Endothelial cell of umbilical vein (primary cell): ENCODE measurements at regions not wholly inside any gene's neighbourhood (a gene's known extent, or its start where the extent isn't known, plus 50 kb on each side); places are given as distances from the start of the nearest gene placed in this dataset.

Experiments used
- BruUV-seq: library from RNA; stranded (reverse); fragments of 400-500 nt; replicated peaks from 2 replicates; lab custom pipeline; 2021; lab: Mats Ljungman, UMichigan
- CTCF ChIA-PET: fragments of 300-600, 350-600 bp; sonication (Branson Sonifier 250); formaldehyde crosslinking; loops from one replicate; lab custom pipeline; 2021; ENCODE audit warnings: antibody characterized with exemption, inconsistent platforms; lab: Charles Lee
- POLR2A ChIA-PET: fragments of 300-600, 350-600 bp; sonication (Branson Sonifier 250); formaldehyde crosslinking; loops from one replicate; lab custom pipeline; 2021; ENCODE audit warnings: antibody characterized with exemption, inconsistent platforms; lab: Charles Lee
- DNase-seq: peaks from one replicate; pipeline ENCODE4 v3.0.0-alpha.2; 2011; ENCODE audit warnings: low read depth, low spot score
- FAIRE-seq: peaks from 2 replicates; lab custom pipeline; 2011; peaks lifted over from hg19 to GRCh38; lab: Jason Lieb, UNC
- H2AFZ ChIP-seq: 2 replicates; pipeline ENCODE4 v1.6.0; 2012; ENCODE audit warnings: low read depth, low read length, control low read depth, inconsistent platforms
- H3K27ac ChIP-seq: 2 replicates; pipeline ENCODE4 v1.5.1; 2011; ENCODE audit warnings: low read depth, mild to moderate bottlenecking, control low read depth, low read length, moderate library complexity; ENCODE audit not compliant: insufficient read depth
- H3K27me3 ChIP-seq, 2 experiments: 2 replicates each; pipeline versions ENCODE4 v1.6.0 to v1.6.1; 2011; ENCODE audit warnings: low read length in 2 of 2, mixed read lengths in 1 of 2; ENCODE audit not compliant: control insufficient read depth in 2 of 2, insufficient read depth in 2 of 2
- H3K36me3 ChIP-seq, 2 experiments: 2 replicates in 1 of 2; 3 replicates in 1 of 2; pipeline ENCODE4 v1.5.1; 2011; ENCODE audit warnings: low read length in 2 of 2, mild to moderate bottlenecking in 1 of 2, moderate library complexity in 1 of 2; ENCODE audit not compliant: control insufficient read depth in 2 of 2, insufficient read depth in 2 of 2; ENCODE audit errors: extremely low read depth in 1 of 2
- H3K4me1 ChIP-seq: 3 replicates; pipeline ENCODE4 v1.5.1; 2011; ENCODE audit warnings: mild to moderate bottlenecking, low read length; ENCODE audit not compliant: control insufficient read depth, insufficient read depth; ENCODE audit errors: extremely low read depth
- H3K4me2 ChIP-seq: 2 replicates; pipeline ENCODE4 v1.6.1; 2011; ENCODE audit warnings: low read length, control low read depth, mixed read lengths; ENCODE audit not compliant: insufficient read depth
- H3K4me3 ChIP-seq, 3 experiments: fragments of 200-600 bp in 1 of 3; sonication (generic), shearing (Covaris generic) in 1 of 3; replicated peaks in 1 of 3; 2 replicates each; pipeline ENCODE4 v1.5.1; 2011 to 2016; ENCODE audit warnings: control low read depth in 3 of 3, low read length in 3 of 3, mild to moderate bottlenecking in 2 of 3, inconsistent platforms in 1 of 3, low read depth in 1 of 3, moderate library complexity in 1 of 3; ENCODE audit not compliant: insufficient read depth in 1 of 3
- H3K79me2 ChIP-seq: 2 replicates; pipeline ENCODE4 v1.6.0; 2012; ENCODE audit warnings: low read length, inconsistent platforms; ENCODE audit not compliant: control insufficient read depth, insufficient read depth
- H3K9ac ChIP-seq: replicated peaks from 2 replicates; pipeline ENCODE3; 2011; ENCODE audit warnings: low read length, control low read depth; ENCODE audit not compliant: insufficient read depth; ENCODE audit errors: extremely low read depth
- H3K9me1 ChIP-seq: replicated peaks from 3 replicates; pipeline ENCODE4 v1.6.0; 2011; ENCODE audit warnings: mild to moderate bottlenecking, low read length; ENCODE audit not compliant: control insufficient read depth, insufficient read depth; ENCODE audit errors: extremely low read depth
- H3K9me3 ChIP-seq: replicated peaks from 2 replicates; pipeline ENCODE4 v1.5.1; 2012; ENCODE audit warnings: low read length, inconsistent platforms; ENCODE audit not compliant: control insufficient read depth, insufficient read depth
- H4K20me1 ChIP-seq: replicated peaks from 2 replicates; pipeline ENCODE3; 2011; ENCODE audit warnings: mild to moderate bottlenecking, low read length; ENCODE audit not compliant: control insufficient read depth, insufficient read depth; ENCODE audit errors: extremely low read depth
- EZH2 ChIP-seq: IDR thresholded peaks from 2 replicates; pipeline ENCODE4 v1.6.1; 2012; ENCODE audit warnings: borderline replicate concordance, low read depth, mild to moderate bottlenecking, moderate library complexity, low read length, inconsistent platforms; ENCODE audit not compliant: severe bottlenecking
- FOS ChIP-seq: IDR thresholded peaks from 2 replicates; pipeline ENCODE4 v1.6.1; 2011; ENCODE audit warnings: mild to moderate bottlenecking, low read length, moderate library complexity, borderline replicate concordance; ENCODE audit not compliant: insufficient read depth
- GATA2 ChIP-seq: IDR thresholded peaks from 2 replicates; pipeline ENCODE4 v1.7.0; 2011; ENCODE audit warnings: low read depth, mild to moderate bottlenecking, moderate library complexity, mixed read lengths, low read length; ENCODE audit not compliant: insufficient read length, insufficient read depth
- JUN ChIP-seq: IDR thresholded peaks from 2 replicates; pipeline ENCODE4 v1.6.1; 2011; ENCODE audit warnings: borderline replicate concordance, low read depth; ENCODE audit not compliant: insufficient read length, insufficient read depth
- MYC ChIP-seq: IDR thresholded peaks from one replicate; pipeline ENCODE4 v1.6.1; 2011; ENCODE audit warnings: mild to moderate bottlenecking, low read depth, low read length
- POLR2A ChIP-seq: IDR thresholded peaks from 2 replicates; pipeline ENCODE4 v1.6.1; 2012; ENCODE audit warnings: low read depth, mild to moderate bottlenecking, control low read depth, low read length
- POLR2AphosphoS5 ChIP-seq: IDR thresholded peaks from 2 replicates; pipeline ENCODE4 v1.6.1; 2012; ENCODE audit warnings: low read depth, mild to moderate bottlenecking, control low read depth, low read length, moderate library complexity; ENCODE audit not compliant: insufficient read depth
- dilution Hi-C: fragments of 300-500 bp; cut with MboI; formaldehyde crosslinking; loops from one replicate; pipeline ENCODE4 v1.15.0; 2019; ENCODE audit warnings: low sequenced_read_pairs; ENCODE audit not compliant: extremely low pct_ligation_motif_present
- intact Hi-C: fragments of 100-400 bp; cut with micrococcal nuclease; formaldehyde crosslinking; loops from one replicate; pipeline ENCODE4 v1.10.0; 2022
- TF ChIP-seq, protein P1 (sequence below): IDR thresholded peaks from 2 replicates; pipeline ENCODE4 v1.6.1; 2011; ENCODE audit not compliant: insufficient read depth, insufficient read length
- TF ChIP-seq, protein P2 (sequence below), 2 donors: IDR thresholded peaks; 1 replicate in 1 of 2; 2 replicates in 1 of 2; pipeline ENCODE4 v1.5.1; 2011; ENCODE audit warnings: low read length in 2 of 2, mild to moderate bottlenecking in 2 of 2, moderate library complexity in 2 of 2, control low read depth in 1 of 2, inconsistent platforms in 1 of 2, low read depth in 1 of 2; ENCODE audit not compliant: insufficient read depth in 1 of 2; ENCODE audit errors: extremely low read depth in 1 of 2

DNA sequence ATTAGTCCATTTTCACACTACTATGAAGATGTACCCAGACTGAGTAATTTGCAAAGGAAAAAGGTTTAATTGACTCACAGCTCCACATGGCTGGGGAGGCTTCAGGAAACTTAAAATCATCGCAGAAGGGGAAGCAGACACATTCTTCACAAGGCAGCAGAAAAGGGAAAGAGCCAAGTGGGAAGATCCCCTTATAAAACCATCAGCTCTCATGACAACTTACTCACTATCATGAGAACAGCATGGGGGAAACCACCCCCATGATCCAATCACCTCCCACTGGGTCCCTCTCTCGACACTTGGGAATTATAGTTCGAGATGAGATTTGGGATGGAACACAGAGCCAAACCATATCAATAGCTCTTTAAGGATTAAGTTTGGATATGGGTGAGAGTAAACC, 246.1 kb upstream of the CYRIA start:
- H3K4me2 ChIP-seq = no peak overlapping the region
- no peaks in the 10 kb centered on the region for H3K36me3 ChIP-seq
- ChIA-PET CTCF (no interaction called here), POLR2A (no interaction called here)
- dilution Hi-C loops (no loop called here), intact Hi-C loops (no loop called here)
- H3K27me3 ChIP-seq = no peaks in the 10 kb centered on the region
- no peak overlapping the region for H3K9ac ChIP-seq
- DNase-seq = no peak
- H3K9me3 ChIP-seq = no peaks in the 10 kb centered on the region
- no peak overlapping the region for H2AFZ ChIP-seq
- H3K9me1 ChIP-seq = no peaks in the 10 kb centered on the region
- no peaks in the 10 kb centered on the region for H4K20me1 ChIP-seq
- H3K79me2 ChIP-seq = no peaks in the 10 kb centered on the region
- H3K4me3 ChIP-seq = no peak overlapping the region
- FAIRE-seq = no peak
- H3K27ac ChIP-seq = no peak overlapping the region
- BruUV-seq = no TSS peak
- no peaks in the 10 kb centered on the region for H3K4me1 ChIP-seq
- TF ChIP-seq MYC (no peak), EZH2 (no peak), POLR2A (no peak), POLR2AphosphoS5 (no peak), FOS (no peak), JUN (no peak), GATA2 (no peak)
- TF ChIP-seq, protein P1, sequence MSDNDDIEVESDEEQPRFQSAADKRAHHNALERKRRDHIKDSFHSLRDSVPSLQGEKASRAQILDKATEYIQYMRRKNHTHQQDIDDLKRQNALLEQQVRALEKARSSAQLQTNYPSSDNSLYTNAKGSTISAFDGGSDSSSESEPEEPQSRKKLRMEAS = no peak
- TF ChIP-seq, protein P2, sequence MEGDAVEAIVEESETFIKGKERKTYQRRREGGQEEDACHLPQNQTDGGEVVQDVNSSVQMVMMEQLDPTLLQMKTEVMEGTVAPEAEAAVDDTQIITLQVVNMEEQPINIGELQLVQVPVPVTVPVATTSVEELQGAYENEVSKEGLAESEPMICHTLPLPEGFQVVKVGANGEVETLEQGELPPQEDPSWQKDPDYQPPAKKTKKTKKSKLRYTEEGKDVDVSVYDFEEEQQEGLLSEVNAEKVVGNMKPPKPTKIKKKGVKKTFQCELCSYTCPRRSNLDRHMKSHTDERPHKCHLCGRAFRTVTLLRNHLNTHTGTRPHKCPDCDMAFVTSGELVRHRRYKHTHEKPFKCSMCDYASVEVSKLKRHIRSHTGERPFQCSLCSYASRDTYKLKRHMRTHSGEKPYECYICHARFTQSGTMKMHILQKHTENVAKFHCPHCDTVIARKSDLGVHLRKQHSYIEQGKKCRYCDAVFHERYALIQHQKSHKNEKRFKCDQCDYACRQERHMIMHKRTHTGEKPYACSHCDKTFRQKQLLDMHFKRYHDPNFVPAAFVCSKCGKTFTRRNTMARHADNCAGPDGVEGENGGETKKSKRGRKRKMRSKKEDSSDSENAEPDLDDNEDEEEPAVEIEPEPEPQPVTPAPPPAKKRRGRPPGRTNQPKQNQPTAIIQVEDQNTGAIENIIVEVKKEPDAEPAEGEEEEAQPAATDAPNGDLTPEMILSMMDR (IDR thresholded peaks at IDR 0.05; ENCODE audit: extremely low read depth in 1 of 2, insufficient read depth in 1 of 2, low read depth in 1 of 2, low read length in 2 of 2) = no peak
